MM.1S (cell line): ENCODE measurements at regions not wholly inside any gene's neighbourhood (a gene's known extent, or its start where the extent isn't known, plus 50 kb on each side); places are given as distances from the start of the nearest gene placed in this dataset.

Experiments used
- DNase-seq: peaks from one replicate; pipeline ENCODE4 v3.0.0-alpha.2; 2015
- H2AFZ ChIP-seq: fragments of 300-600 bp; sonication (generic); 2 replicates; pipeline ENCODE4 v1.6.0; 2016; ENCODE audit warnings: antibody characterized with exemption, low read length
- H3F3A ChIP-seq: fragments of 300-600 bp; sonication (generic); 2 replicates; pipeline ENCODE4 v1.6.1; 2016; ENCODE audit warnings: mild to moderate bottlenecking, antibody characterized with exemption, low read length, moderate library complexity, mixed read lengths; ENCODE audit not compliant: insufficient read depth
- H3K27ac ChIP-seq: fragments of 300-600 bp; sonication (generic); 2 replicates; pipeline ENCODE4 v1.5.1; 2016; ENCODE audit warnings: mild to moderate bottlenecking, low read length
- H3K27me3 ChIP-seq: fragments of 300-600 bp; sonication (generic); replicated peaks from 2 replicates; pipeline ENCODE4 v1.6.0; 2016; ENCODE audit warnings: low read length; ENCODE audit not compliant: insufficient read depth
- H3K36me3 ChIP-seq: fragments of 300-600 bp; sonication (generic); replicated peaks from 2 replicates; pipeline ENCODE4 v1.6.1; 2016; ENCODE audit warnings: mild to moderate bottlenecking, low read length, mixed read lengths; ENCODE audit not compliant: insufficient read depth
- H3K4me1 ChIP-seq: fragments of 300-600 bp; sonication (generic); 2 replicates; pipeline ENCODE4 v1.6.1; 2016; ENCODE audit warnings: low read length, mixed read lengths
- H3K4me2 ChIP-seq: fragments of 300-600 bp; sonication (generic); 2 replicates; pipeline ENCODE4 v1.6.0; 2016; ENCODE audit warnings: low read depth, low read length
- H3K4me3 ChIP-seq: fragments of 300-600 bp; sonication (generic); 2 replicates; pipeline ENCODE4 v1.5.1; 2016; ENCODE audit warnings: low read length, mixed read lengths
- H3K79me2 ChIP-seq: fragments of 300-600 bp; sonication (generic); 2 replicates; pipeline ENCODE4 v1.6.1; 2016; ENCODE audit warnings: mixed run types, low read length, mixed read lengths
- H3K9ac ChIP-seq: fragments of 300-600 bp; sonication (generic); 2 replicates; pipeline ENCODE4 v1.6.1; 2016; ENCODE audit warnings: low read length, mixed read lengths
- H3K9me2 ChIP-seq: fragments of 300-600 bp; sonication (generic); replicated peaks from 2 replicates; pipeline ENCODE4 v1.6.1; 2016; ENCODE audit warnings: mild to moderate bottlenecking, low read length, mixed read lengths; ENCODE audit not compliant: insufficient read depth
- H3K9me3 ChIP-seq: fragments of 300-600 bp; sonication (generic); replicated peaks from 2 replicates; pipeline ENCODE4 v1.6.1; 2016; ENCODE audit warnings: mild to moderate bottlenecking, low read length, mixed read lengths; ENCODE audit not compliant: insufficient read depth
- H4K20me1 ChIP-seq: fragments of 300-600 bp; sonication (generic); 2 replicates; pipeline ENCODE4 v1.6.1; 2016; ENCODE audit warnings: mild to moderate bottlenecking, low read length, moderate library complexity, mixed read lengths; ENCODE audit not compliant: insufficient read depth
- EZH2 ChIP-seq: fragments of 300-600 bp; sonication (generic); optimal IDR thresholded peaks from 2 replicates; pipeline ENCODE3; 2017; ENCODE audit warnings: low read depth, mild to moderate bottlenecking, antibody characterized with exemption, low read length, mixed read lengths
- EZH2phosphoT487 ChIP-seq: fragments of 300-600 bp; sonication (generic); IDR thresholded peaks from 2 replicates; pipeline ENCODE4 v1.6.1; 2018; ENCODE audit warnings: antibody characterized with exemption, low read length
- TF ChIP-seq, protein P1 (sequence below): fragments of 300-600 bp; sonication (generic); IDR thresholded peaks from 2 replicates; pipeline ENCODE4 v1.5.1; 2016; ENCODE audit warnings: antibody characterized with exemption, low read length, mixed read lengths

DNA sequence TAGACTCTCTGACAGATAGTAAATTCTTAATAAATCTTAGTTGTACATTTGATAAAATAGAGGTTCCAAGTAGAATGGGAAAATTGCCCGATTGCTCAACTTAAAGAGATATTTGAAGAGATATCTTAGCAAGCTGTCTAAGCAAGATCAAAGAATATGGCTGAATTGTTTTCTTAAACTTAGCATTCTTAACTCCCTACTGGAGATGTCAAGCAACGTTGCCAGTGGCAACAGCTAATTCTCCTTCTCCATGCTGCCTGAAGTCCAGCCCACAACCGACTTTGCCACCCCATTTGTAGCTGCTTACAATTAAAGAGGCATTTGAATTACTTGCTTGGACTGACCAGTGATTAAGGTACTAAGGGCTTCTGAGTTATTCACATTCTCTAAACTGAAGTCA, 94.4 kb downstream of the FAM181B start:
- no peaks in the 10 kb centered on the region for H3K9me2 ChIP-seq
- TF ChIP-seq EZH2phosphoT487 (no peak), EZH2 (no peak)
- H3K9ac ChIP-seq = no peak overlapping the region
- no peaks in the 10 kb centered on the region for H3K79me2 ChIP-seq
- no peak overlapping the region for H3K4me3 ChIP-seq
- no peaks in the 10 kb centered on the region for H4K20me1 ChIP-seq
- no peaks in the 10 kb centered on the region for H3K27me3 ChIP-seq
- H3F3A ChIP-seq = no peaks in the 10 kb centered on the region
- DNase-seq = no peak
- no peaks in the 10 kb centered on the region for H3K4me1 ChIP-seq
- no peaks in the 10 kb centered on the region for H3K9me3 ChIP-seq
- no peak overlapping the region for H3K27ac ChIP-seq
- no peak overlapping the region for H3K4me2 ChIP-seq
- no peaks in the 10 kb centered on the region for H3K36me3 ChIP-seq
- no peak overlapping the region for H2AFZ ChIP-seq

DNA sequence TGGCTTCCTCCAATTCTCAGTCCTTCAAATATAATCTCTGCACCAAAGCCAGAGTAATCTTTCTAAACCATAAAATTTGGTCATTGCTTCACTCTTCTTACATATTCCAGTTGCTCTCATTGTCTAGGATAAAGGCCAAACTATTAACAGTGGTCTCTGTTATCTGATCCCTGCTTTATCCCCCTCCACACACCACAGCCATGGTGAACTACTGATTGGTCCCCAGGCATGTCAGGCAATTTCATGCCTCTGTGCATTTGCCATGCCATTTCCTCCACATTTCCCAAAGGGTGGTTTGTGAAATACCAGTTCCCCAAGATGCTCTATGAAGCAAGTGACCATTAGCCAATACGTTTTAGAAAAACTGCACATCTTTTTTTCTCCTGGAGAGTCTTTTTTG, 97.0 kb downstream of the FAM181B start:
- no peaks in the 10 kb centered on the region for H3K9me2 ChIP-seq
- H4K20me1 ChIP-seq = no peaks in the 10 kb centered on the region
- no peak overlapping the region for H3K9ac ChIP-seq
- TF ChIP-seq EZH2 = no peak
- TF ChIP-seq EZH2phosphoT487 = no peak
- TF ChIP-seq, protein P1, sequence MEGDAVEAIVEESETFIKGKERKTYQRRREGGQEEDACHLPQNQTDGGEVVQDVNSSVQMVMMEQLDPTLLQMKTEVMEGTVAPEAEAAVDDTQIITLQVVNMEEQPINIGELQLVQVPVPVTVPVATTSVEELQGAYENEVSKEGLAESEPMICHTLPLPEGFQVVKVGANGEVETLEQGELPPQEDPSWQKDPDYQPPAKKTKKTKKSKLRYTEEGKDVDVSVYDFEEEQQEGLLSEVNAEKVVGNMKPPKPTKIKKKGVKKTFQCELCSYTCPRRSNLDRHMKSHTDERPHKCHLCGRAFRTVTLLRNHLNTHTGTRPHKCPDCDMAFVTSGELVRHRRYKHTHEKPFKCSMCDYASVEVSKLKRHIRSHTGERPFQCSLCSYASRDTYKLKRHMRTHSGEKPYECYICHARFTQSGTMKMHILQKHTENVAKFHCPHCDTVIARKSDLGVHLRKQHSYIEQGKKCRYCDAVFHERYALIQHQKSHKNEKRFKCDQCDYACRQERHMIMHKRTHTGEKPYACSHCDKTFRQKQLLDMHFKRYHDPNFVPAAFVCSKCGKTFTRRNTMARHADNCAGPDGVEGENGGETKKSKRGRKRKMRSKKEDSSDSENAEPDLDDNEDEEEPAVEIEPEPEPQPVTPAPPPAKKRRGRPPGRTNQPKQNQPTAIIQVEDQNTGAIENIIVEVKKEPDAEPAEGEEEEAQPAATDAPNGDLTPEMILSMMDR = no peak
- H3K36me3 ChIP-seq = no peaks in the 10 kb centered on the region
- no peaks in the 10 kb centered on the region for H3K27me3 ChIP-seq
- H3K4me1 ChIP-seq = no peaks in the 10 kb centered on the region
- DNase-seq = no peak
- H3K27ac ChIP-seq = no peak overlapping the region
- H2AFZ ChIP-seq = no peak overlapping the region
- no peaks in the 10 kb centered on the region for H3K9me3 ChIP-seq
- H3K4me3 ChIP-seq = no peak overlapping the region
- H3K79me2 ChIP-seq = no peaks in the 10 kb centered on the region
- no peaks in the 10 kb centered on the region for H3F3A ChIP-seq
- H3K4me2 ChIP-seq = no peak overlapping the region

DNA sequence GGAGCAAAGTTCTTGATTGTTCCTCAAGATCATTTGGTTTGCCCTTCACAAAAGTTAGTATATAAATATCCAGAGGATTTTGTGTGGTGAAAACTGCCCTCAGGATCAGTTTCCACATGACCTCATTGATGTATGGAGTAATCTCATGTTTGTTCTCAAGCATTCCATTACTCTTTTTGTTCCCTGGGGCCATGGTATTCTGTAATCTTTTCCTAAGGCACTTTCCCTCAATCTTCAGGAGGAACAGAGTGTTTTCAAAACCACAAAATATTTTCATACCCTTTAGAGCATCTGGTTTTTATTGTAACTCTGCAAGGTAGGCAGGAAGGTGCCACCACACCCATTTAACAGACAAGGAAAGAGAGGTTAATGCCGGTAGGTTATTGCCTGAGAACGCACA, 99.6 kb downstream of the FAM181B start:
- Histone ChIP-seq H3K4me3 (no peak overlapping the region), H2AFZ (no peak overlapping the region), H3K9me3 (no peaks in the 10 kb centered on the region), H3K27me3 (no peaks in the 10 kb centered on the region), H3K4me2 (no peak overlapping the region), H3K4me1 (no peaks in the 10 kb centered on the region), H3F3A (no peaks in the 10 kb centered on the region), H3K36me3 (no peaks in the 10 kb centered on the region), H4K20me1 (no peaks in the 10 kb centered on the region), H3K79me2 (no peaks in the 10 kb centered on the region), H3K9me2 (no peaks in the 10 kb centered on the region), H3K9ac (no peak overlapping the region), H3K27ac (no peak overlapping the region)
- TF ChIP-seq, protein P1 = no peak
- TF ChIP-seq EZH2phosphoT487 = no peak
- no peak for TF ChIP-seq EZH2
- no peak for DNase-seq

DNA sequence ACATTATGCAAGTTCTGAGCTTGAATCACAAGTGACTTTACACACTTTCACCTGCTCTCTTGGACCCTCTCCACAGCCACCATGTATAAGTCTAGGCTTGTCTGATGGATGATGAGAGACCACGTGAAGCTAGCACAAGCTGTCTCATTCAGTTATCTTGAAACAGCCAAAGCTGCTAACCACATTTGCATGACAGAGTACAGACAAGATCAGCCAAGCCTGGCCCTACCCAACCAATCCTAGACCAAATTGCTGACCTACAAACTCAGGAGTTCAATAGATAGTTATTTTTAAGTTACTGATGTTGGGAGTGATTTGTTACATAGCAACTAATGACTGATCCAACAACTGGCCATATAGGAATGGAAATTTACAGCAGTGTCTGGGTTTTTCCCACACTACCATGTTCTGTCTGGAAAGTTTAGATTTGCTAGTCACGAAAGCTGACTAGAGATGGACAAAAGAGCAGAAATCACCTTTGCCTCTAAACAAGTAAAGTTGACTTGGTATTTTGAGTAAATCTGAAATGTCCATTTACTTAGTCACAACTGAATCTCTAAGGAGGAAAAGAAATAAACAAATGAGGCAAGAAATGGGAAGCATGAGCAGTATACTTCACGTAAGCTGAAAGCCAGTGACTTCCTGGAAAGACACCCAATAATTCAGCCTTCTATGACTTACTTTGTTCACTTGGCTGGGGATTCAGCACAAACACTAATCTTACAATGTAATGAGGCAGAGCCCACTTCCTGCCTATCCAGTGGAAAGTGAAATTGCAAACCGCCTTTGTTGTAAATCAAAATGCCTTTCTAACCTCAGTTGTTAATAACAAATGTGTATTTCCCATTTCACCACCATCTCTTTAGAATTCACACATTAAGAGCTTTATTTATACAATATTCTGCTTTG, 101.7 kb downstream of the FAM181B start:
- Histone ChIP-seq H2AFZ (no peak overlapping the region), H3K27ac (no peak overlapping the region), H3K4me1 (no peaks in the 10 kb centered on the region), H3K9me2 (no peaks in the 10 kb centered on the region), H3K27me3 (no peaks in the 10 kb centered on the region), H3K4me3 (no peak overlapping the region), H3K36me3 (no peaks in the 10 kb centered on the region), H3K79me2 (no peaks in the 10 kb centered on the region), H3K4me2 (no peak overlapping the region), H3F3A (no peaks in the 10 kb centered on the region), H3K9ac (no peak overlapping the region), H4K20me1 (no peaks in the 10 kb centered on the region), H3K9me3 (no peaks in the 10 kb centered on the region)
- TF ChIP-seq EZH2 = no peak
- TF ChIP-seq, protein P1 = no peak
- no peak for TF ChIP-seq EZH2phosphoT487
- DNase-seq = no peak
